Non-pigmented ciliary epithelial cell (primary cell): ENCODE measurements at regions not wholly inside any gene's neighbourhood (a gene's known extent, or its start where the extent isn't known, plus 50 kb on each side); places are given as distances from the start of the nearest gene placed in this dataset.
"Not testable (repeated sequence)": the region's sequence is repeated elsewhere in the genome, so short reads cannot be mapped to it uniquely, and the experiment has no call there.

Experiments
- DNase-seq: peaks from one replicate; pipeline ENCODE4 v3.0.0-alpha.2; 2010; ENCODE audit warnings: low read depth

DNA sequence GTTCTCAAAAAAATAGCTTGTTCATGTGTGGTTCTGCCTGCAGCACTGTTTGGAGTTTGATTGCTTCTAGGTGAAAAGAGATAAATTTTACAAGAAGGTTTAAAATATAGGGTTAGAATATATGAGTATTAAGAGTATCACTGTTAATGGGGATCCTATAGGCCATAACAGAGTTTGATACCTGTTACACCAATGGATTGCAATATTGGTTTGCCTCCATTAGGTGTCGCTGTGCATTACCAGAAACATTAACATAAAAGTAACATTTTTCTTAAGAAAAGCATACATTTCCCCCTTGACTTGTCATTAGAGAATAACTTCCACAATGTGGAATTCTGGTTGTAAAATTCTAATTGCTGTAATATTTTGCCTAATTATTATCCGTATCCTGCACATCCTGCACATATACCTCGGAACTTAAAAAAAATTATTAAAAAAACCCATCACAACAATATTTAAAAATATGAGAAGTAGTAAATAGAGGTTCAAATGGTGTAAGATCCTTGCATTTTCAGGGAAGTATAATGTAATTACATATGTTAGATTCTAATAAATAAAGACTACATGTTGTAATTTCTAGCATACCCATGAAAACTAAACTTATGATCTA lies 63.0 kb downstream of the CYP4A11 start:
- DNase-seq = peak; percentile 3

DNA sequence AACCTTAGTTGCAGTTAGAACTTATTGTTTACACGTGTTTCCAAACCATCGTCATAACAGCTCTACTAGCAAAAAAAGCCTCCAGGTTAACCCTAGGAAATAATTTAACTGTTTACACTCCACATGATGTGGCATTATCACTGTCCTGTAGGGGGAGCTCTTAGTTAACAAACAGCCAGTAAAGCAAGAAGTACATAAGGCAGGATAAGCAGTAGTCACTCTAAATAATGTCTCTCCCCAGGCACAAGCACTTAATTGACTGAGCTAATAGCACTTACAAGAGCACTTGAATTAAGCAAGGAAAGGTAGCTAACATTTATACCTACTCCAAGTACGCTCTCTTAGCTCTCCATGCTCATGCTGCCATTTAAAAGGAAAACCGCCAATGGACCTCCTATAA lies 65.2 kb downstream of the CYP4A11 start:
- DNase-seq = not testable (repeated sequence)
